ENCODE measurements at regions not wholly inside any gene's neighbourhood (a gene's known extent, or its start where the extent isn't known, plus 50 kb on each side); places are given as distances from the start of the nearest gene placed in this dataset.

GRCh38 chr16:63922560-63922959 is 1199.3 kb downstream of the CDH11 start:
- no peaks in the 10 kb centered on the region for H3K36me3 ChIP-seq (ENCODE audit: insufficient read depth, low read length)
- H3K27me3 ChIP-seq (ENCODE audit: insufficient read depth, low read length): no peaks in the 10 kb centered on the region
- no peak overlapping the region for H3K4me3 ChIP-seq (ENCODE audit: insufficient read depth, low read length)
- H3K4me2 ChIP-seq (ENCODE audit: insufficient read depth, low read length): no peak overlapping the region
- no peaks in the 10 kb centered on the region for H3K9me3 ChIP-seq (ENCODE audit: low read depth, low read length)
- H3K4me1 ChIP-seq (ENCODE audit: insufficient read depth, low read length): peaks cover 2% of the 10 kb centered on the region
- no peak for TF ChIP-seq CTCF (IDR thresholded peaks at IDR 0.05; ENCODE audit: extremely low read depth, low read depth, low read length)
- H3K27ac ChIP-seq (ENCODE audit: low read depth, low read length): no peak overlapping the region
- no peaks in the 10 kb centered on the region for H3K79me2 ChIP-seq (ENCODE audit: insufficient read depth, low read length)
- DNase-seq (ENCODE audit: insufficient read length, low spot score, missing footprints): peak; percentile 11
- no peak overlapping the region for H2AFZ ChIP-seq (ENCODE audit: low read length)
- H4K20me1 ChIP-seq (ENCODE audit: insufficient read depth, low read length): no peaks in the 10 kb centered on the region

GRCh38 chr16:63921737-63922295 is 1200.0 kb downstream of the CDH11 start:
- Histone ChIP-seq H3K4me3 (ENCODE audit: insufficient read depth, low read length) (no peak overlapping the region), H3K36me3 (ENCODE audit: insufficient read depth, low read length) (no peaks in the 10 kb centered on the region), H4K20me1 (ENCODE audit: insufficient read depth, low read length) (no peaks in the 10 kb centered on the region), H3K27ac (ENCODE audit: low read depth, low read length) (no peak overlapping the region), H3K9me3 (ENCODE audit: low read depth, low read length) (no peaks in the 10 kb centered on the region), H3K79me2 (ENCODE audit: insufficient read depth, low read length) (no peaks in the 10 kb centered on the region), H3K4me1 (ENCODE audit: insufficient read depth, low read length) (peaks cover 2% of the 10 kb centered on the region), H3K27me3 (ENCODE audit: insufficient read depth, low read length) (no peaks in the 10 kb centered on the region), H2AFZ (ENCODE audit: low read length) (no peak overlapping the region), H3K4me2 (ENCODE audit: insufficient read depth, low read length) (no peak overlapping the region)
- no peak for TF ChIP-seq CTCF (IDR thresholded peaks at IDR 0.05; ENCODE audit: extremely low read depth, low read depth, low read length)
- DNase-seq (ENCODE audit: insufficient read length, low spot score, missing footprints): peak; percentile 14

- Histone ChIP-seq H3K79me2 (ENCODE audit: insufficient read depth, low read length) (no peaks in the 10 kb centered on the region), H3K27me3 (ENCODE audit: insufficient read depth, low read length) (no peaks in the 10 kb centered on the region), H3K36me3 (ENCODE audit: insufficient read depth, low read length) (no peaks in the 10 kb centered on the region), H3K4me2 (ENCODE audit: insufficient read depth, low read length) (no peak overlapping the region), H3K4me3 (ENCODE audit: insufficient read depth, low read length) (no peak overlapping the region), H3K27ac (ENCODE audit: low read depth, low read length) (no peak overlapping the region), H3K9me3 (ENCODE audit: low read depth, low read length) (no peaks in the 10 kb centered on the region), H4K20me1 (ENCODE audit: insufficient read depth, low read length) (no peaks in the 10 kb centered on the region), H3K4me1 (ENCODE audit: insufficient read depth, low read length) (no peaks in the 10 kb centered on the region), H2AFZ (ENCODE audit: low read length) (no peak overlapping the region)
- TF ChIP-seq CTCF (IDR thresholded peaks at IDR 0.05; ENCODE audit: extremely low read depth, low read depth, low read length): no peak
- DNase-seq (ENCODE audit: insufficient read length, low spot score, missing footprints): no peak
Observed at GRCh38 chr16:63913290-63913689, 1208.6 kb downstream of the CDH11 start.

GRCh38 chr16:63907251-63907650 is 1214.6 kb downstream of the CDH11 start:
- H3K4me1 ChIP-seq (ENCODE audit: insufficient read depth, low read length): no peaks in the 10 kb centered on the region
- H3K4me2 ChIP-seq (ENCODE audit: insufficient read depth, low read length): no peak overlapping the region
- H3K9me3 ChIP-seq (ENCODE audit: low read depth, low read length): no peaks in the 10 kb centered on the region
- H3K27me3 ChIP-seq (ENCODE audit: insufficient read depth, low read length): no peaks in the 10 kb centered on the region
- H3K27ac ChIP-seq (ENCODE audit: low read depth, low read length): no peak overlapping the region
- peak; percentile 1 for DNase-seq (ENCODE audit: insufficient read length, low spot score, missing footprints)
- H4K20me1 ChIP-seq (ENCODE audit: insufficient read depth, low read length): no peaks in the 10 kb centered on the region
- no peaks in the 10 kb centered on the region for H3K79me2 ChIP-seq (ENCODE audit: insufficient read depth, low read length)
- H2AFZ ChIP-seq (ENCODE audit: low read length): no peak overlapping the region
- no peak for TF ChIP-seq CTCF (IDR thresholded peaks at IDR 0.05; ENCODE audit: extremely low read depth, low read depth, low read length)
- H3K36me3 ChIP-seq (ENCODE audit: insufficient read depth, low read length): no peaks in the 10 kb centered on the region
- no peak overlapping the region for H3K4me3 ChIP-seq (ENCODE audit: insufficient read depth, low read length)

Data from osteoblast (primary cell).